ENCODE measurements at regions not wholly inside any gene's neighbourhood (a gene's known extent, or its start where the extent isn't known, plus 50 kb on each side); places are given as distances from the start of the nearest gene placed in this dataset.
A peak's percentile ranks its signal among the peaks of the same experiment; 100 is the strongest.

- WGBS, 2 donors, result 3 to 5% methylated on average over 14 to 16 of the region's 58 CpGs
- Histone ChIP-seq H3K4me3 (peak overlapping the region; percentile 54 to 77 (median 68)), H3K9me3 (peaks cover 0 to 14% (median 0%) of the 10 kb centered on the region in 3 donors), H3K27ac (peak overlapping the region; percentile 84 to 94 (median 89)), H3K27me3 (no peaks in the 10 kb centered on the region), H3K4me1 (peaks cover 0 to 17% (median 0%) of the 10 kb centered on the region in 3 donors), H3K36me3 (no peaks in the 10 kb centered on the region)
- no peak for TF ChIP-seq CTCF (IDR thresholded peaks at IDR 0.05)
- peak in 2 of 4 donors; percentile 53 to 64 for TF ChIP-seq POLR2A (IDR thresholded peaks at IDR 0.05)
- intact Hi-C loops (cut with DNase I), result no loop called here
- DNase-seq, result peak; percentile 18
Measured at GRCh38 chr6:27019651-27020552, 227.6 kb upstream of the PRSS16 start.

- WGBS, 2 donors, result 64 to 71% methylated on average over 9 of the region's 9 CpGs
- no peak for DNase-seq
- Histone ChIP-seq H3K9me3 (peaks cover 0 to 14% (median 0%) of the 10 kb centered on the region in 3 donors), H3K36me3 (no peaks in the 10 kb centered on the region), H3K27me3 (no peaks in the 10 kb centered on the region), H3K4me3 (peak overlapping the region; percentile 54 to 77 (median 68)), H3K27ac (peak overlapping the region in 3 of 4 donors; percentile 84 to 94 (median 91)), H3K4me1 (peaks cover 0 to 17% (median 0%) of the 10 kb centered on the region in 3 donors)
- intact Hi-C loops (cut with DNase I), result no loop called here
- TF ChIP-seq CTCF (IDR thresholded peaks at IDR 0.05) (no peak), POLR2A (IDR thresholded peaks at IDR 0.05) (no peak)
Measured at GRCh38 chr6:27020553-27020880, 227.0 kb upstream of the PRSS16 start.

- H3K27ac ChIP-seq, result no peak overlapping the region
- H3K4me1 ChIP-seq, result peaks cover 0 to 15% (median 0%) of the 10 kb centered on the region in 3 donors
- intact Hi-C loops (cut with DNase I), result no loop called here
- no peaks in the 10 kb centered on the region for H3K9me3 ChIP-seq
- no peak for DNase-seq
- H3K27me3 ChIP-seq, result no peaks in the 10 kb centered on the region
- 88 to 95% methylated on average over 4 of the region's 4 CpGs for WGBS, 2 donors
- no peak overlapping the region for H3K4me3 ChIP-seq
- no peak for TF ChIP-seq POLR2A (IDR thresholded peaks at IDR 0.05)
- TF ChIP-seq CTCF (IDR thresholded peaks at IDR 0.05), result no peak
- no peaks in the 10 kb centered on the region for H3K36me3 ChIP-seq
Measured at GRCh38 chr6:27023664-27024063, 223.8 kb upstream of the PRSS16 start.

- Histone ChIP-seq H3K27ac (no peak overlapping the region), H3K9me3 (no peaks in the 10 kb centered on the region), H3K4me3 (no peak overlapping the region), H3K4me1 (peaks cover 0 to 4% (median 0%) of the 10 kb centered on the region in 3 donors), H3K27me3 (no peaks in the 10 kb centered on the region), H3K36me3 (no peaks in the 10 kb centered on the region)
- TF ChIP-seq POLR2A (IDR thresholded peaks at IDR 0.05) (no peak), CTCF (IDR thresholded peaks at IDR 0.05) (no peak)
- no peak for DNase-seq
- WGBS, 2 donors, result 75 to 94% methylated on average over 1 of the region's 1 CpG
- intact Hi-C loops (cut with DNase I), result no loop called here
Measured at GRCh38 chr6:27025351-27025750, 222.2 kb upstream of the PRSS16 start.

- H3K27me3 ChIP-seq, result peaks cover 0 to 3% (median 0%) of the 10 kb centered on the region in 4 donors
- H3K36me3 ChIP-seq, result no peaks in the 10 kb centered on the region
- no peak overlapping the region for H3K4me3 ChIP-seq
- no peaks in the 10 kb centered on the region for H3K4me1 ChIP-seq
- DNase-seq, result no peak
- no peak overlapping the region for H3K27ac ChIP-seq
- WGBS, 2 donors, result 42 to 61% methylated on average over 1 of the region's 1 CpG
- TF ChIP-seq POLR2A (IDR thresholded peaks at IDR 0.05), result no peak
- TF ChIP-seq CTCF (IDR thresholded peaks at IDR 0.05), result no peak
- H3K9me3 ChIP-seq, result no peaks in the 10 kb centered on the region
- intact Hi-C loops (cut with DNase I), result no loop called here
Measured at GRCh38 chr6:27026361-27026760, 221.1 kb upstream of the PRSS16 start.

Data from esophagus squamous epithelium (tissue), 5 donors.